ENCODE measurements at regions not wholly inside any gene's neighbourhood (a gene's known extent, or its start where the extent isn't known, plus 50 kb on each side); places are given as distances from the start of the nearest gene placed in this dataset.

DNA sequence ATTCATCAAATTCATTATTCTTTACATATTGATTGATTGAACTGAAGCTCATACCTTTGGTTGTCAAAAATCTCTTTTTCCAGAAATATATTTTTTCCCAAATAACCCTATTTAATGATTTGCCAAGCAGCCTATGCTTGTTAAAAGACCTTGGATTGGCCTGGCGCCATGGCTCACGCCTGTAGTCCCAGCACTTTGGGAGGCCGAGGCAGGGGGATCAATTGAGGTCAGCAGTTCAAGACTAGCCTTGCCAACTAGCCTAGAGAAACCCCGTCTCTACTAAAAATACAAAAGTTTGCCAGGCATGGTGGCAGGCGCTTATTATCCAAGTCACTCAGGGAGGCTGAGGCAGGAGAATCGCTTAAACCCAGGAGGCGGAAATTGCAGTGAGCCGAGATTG, 165.1 kb upstream of the MGAT4C start:
- H3K36me3 Mint-ChIP-seq (ENCODE audit: low read depth): no peaks in the 10 kb centered on the region
- ChIA-PET CTCF (no interaction called here), POLR2A (no interaction called here)
- H3K27me3 Mint-ChIP-seq: no peaks in the 10 kb centered on the region
- H3K4me1 Mint-ChIP-seq: no peaks in the 10 kb centered on the region
- TF ChIP-seq, protein P1, sequence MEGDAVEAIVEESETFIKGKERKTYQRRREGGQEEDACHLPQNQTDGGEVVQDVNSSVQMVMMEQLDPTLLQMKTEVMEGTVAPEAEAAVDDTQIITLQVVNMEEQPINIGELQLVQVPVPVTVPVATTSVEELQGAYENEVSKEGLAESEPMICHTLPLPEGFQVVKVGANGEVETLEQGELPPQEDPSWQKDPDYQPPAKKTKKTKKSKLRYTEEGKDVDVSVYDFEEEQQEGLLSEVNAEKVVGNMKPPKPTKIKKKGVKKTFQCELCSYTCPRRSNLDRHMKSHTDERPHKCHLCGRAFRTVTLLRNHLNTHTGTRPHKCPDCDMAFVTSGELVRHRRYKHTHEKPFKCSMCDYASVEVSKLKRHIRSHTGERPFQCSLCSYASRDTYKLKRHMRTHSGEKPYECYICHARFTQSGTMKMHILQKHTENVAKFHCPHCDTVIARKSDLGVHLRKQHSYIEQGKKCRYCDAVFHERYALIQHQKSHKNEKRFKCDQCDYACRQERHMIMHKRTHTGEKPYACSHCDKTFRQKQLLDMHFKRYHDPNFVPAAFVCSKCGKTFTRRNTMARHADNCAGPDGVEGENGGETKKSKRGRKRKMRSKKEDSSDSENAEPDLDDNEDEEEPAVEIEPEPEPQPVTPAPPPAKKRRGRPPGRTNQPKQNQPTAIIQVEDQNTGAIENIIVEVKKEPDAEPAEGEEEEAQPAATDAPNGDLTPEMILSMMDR (IDR thresholded peaks at IDR 0.05): no peak
- ATAC-seq (ENCODE audit: low read depth) (no peak), DNase-seq (no peak)
- H3K9me3 Mint-ChIP-seq: peaks cover 2% of the 10 kb centered on the region
- H3K4me3 Mint-ChIP-seq: no peak overlapping the region
- H3K27ac Mint-ChIP-seq: no peak overlapping the region
- intact Hi-C loops (cut with micrococcal nuclease): no loop called here

DNA sequence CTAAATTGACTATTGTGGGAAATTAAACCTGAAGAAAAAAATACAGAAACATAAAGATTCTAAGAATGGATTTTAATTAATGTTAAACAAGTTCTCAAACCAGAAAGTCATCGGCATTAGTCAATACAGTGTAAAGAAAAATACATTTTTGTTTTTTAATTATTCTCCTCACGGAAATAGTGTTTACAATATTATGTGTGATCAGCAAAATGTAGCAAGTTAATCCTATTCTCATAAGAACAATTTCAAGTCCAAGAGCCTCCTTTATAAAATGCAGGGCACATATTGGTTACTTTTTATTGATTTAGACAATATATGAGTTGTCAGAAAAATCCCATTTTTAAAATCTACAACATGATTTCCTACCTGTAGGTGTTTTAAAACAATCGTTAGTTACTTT, 158.0 kb upstream of the MGAT4C start:
- ChIA-PET CTCF (no interaction called here), POLR2A (no interaction called here)
- Mint-ChIP-seq H3K4me3 (no peak overlapping the region), H3K27me3 (no peaks in the 10 kb centered on the region), H3K36me3 (ENCODE audit: low read depth) (no peaks in the 10 kb centered on the region), H3K27ac (no peak overlapping the region), H3K4me1 (no peaks in the 10 kb centered on the region), H3K9me3 (peaks cover 17% of the 10 kb centered on the region)
- intact Hi-C loops (cut with micrococcal nuclease): no loop called here
- ATAC-seq (ENCODE audit: low read depth): no peak
- DNase-seq: no peak
- TF ChIP-seq, protein P1 (IDR thresholded peaks at IDR 0.05): no peak

DNA sequence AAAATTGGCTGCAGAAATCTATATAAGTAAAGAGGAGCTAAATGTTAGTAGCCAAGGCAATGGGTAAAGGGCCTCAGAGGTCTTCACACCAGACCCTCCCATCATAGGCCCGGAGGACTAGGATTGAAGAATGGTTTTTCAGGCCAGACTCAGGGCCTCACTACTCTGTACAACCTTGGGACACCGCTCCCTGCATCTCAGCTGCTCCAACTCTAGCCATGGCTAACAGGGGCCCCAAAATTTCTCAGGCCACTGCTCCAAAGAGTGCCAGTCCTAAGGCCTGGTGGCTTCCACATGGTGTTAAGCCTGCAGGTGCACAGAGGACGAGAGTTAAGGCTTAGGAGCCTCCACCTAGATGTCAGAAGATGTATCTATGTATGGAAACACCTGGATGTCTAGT, 155.5 kb upstream of the MGAT4C start:
- H3K4me3 Mint-ChIP-seq: no peak overlapping the region
- H3K27ac Mint-ChIP-seq: no peak overlapping the region
- H3K9me3 Mint-ChIP-seq: peaks cover 18% of the 10 kb centered on the region
- no peaks in the 10 kb centered on the region for H3K27me3 Mint-ChIP-seq
- intact Hi-C loops (cut with micrococcal nuclease): no loop called here
- H3K4me1 Mint-ChIP-seq: no peaks in the 10 kb centered on the region
- ChIA-PET POLR2A (no interaction called here), CTCF (no interaction called here)
- no peaks in the 10 kb centered on the region for H3K36me3 Mint-ChIP-seq (ENCODE audit: low read depth)
- ATAC-seq (ENCODE audit: low read depth) (no peak), DNase-seq (no peak)
- TF ChIP-seq, protein P1 (IDR thresholded peaks at IDR 0.05): no peak

DNA sequence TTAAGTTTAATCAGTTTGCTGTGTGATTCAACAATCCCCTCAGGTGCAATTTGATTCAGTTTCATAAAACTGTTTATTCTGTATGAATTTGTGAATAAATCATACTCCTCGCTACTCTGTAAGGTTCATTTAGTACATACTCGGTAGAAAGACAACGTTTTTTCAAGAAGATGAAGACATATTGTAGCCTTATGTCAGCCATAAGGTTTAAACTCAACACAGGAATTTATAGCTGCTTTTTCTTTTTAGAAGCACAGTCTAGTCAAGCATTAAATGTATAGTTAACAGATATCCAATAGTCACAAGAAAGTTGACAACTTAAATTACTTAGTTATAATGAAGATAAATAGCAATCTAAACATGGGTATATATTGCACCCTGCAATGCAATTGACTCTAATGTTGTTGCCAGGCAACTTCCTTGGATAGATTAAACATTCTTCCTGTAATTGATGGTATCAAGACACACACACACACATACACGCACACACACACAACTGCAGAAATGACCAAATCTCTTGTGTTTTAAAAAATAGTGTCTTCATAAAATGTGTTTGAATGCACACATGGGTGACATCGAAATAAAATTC, 151.5 kb upstream of the MGAT4C start:
- Mint-ChIP-seq H3K9me3 (peaks cover 18% of the 10 kb centered on the region), H3K36me3 (ENCODE audit: low read depth) (no peaks in the 10 kb centered on the region), H3K4me1 (no peaks in the 10 kb centered on the region), H3K27me3 (no peaks in the 10 kb centered on the region), H3K4me3 (no peak overlapping the region), H3K27ac (no peak overlapping the region)
- no peak for DNase-seq
- ATAC-seq (ENCODE audit: low read depth): no peak
- TF ChIP-seq, protein P1 (IDR thresholded peaks at IDR 0.05): no peak
- intact Hi-C loops (cut with micrococcal nuclease): no loop called here
- CTCF ChIA-PET: no interaction called here
- POLR2A ChIA-PET: no interaction called here

DNA sequence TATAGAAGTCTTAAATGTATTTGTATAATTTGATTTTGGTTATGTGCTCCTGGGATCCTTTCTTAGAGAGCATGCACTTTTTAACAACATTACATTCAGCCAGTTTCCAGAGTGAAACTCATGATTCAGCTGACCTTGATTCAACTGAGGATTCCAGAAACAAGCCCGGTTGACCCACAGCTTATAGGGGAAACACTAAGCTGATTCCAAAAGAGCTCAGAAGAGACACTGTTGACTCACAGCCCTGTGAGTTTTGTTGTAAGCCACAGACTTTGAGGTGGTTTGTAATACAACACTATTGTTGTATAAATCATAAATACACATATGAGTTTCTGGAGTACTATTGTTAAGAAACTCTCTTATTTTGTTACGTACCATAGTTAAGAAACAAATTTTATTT, 133.8 kb upstream of the MGAT4C start:
- Mint-ChIP-seq H3K27ac (no peak overlapping the region), H3K36me3 (ENCODE audit: low read depth) (no peaks in the 10 kb centered on the region), H3K4me1 (no peaks in the 10 kb centered on the region), H3K4me3 (no peak overlapping the region), H3K9me3 (peaks cover 4% of the 10 kb centered on the region), H3K27me3 (no peaks in the 10 kb centered on the region)
- TF ChIP-seq, protein P1 (IDR thresholded peaks at IDR 0.05): no peak
- POLR2A ChIA-PET: no interaction called here
- ATAC-seq (ENCODE audit: low read depth): no peak
- intact Hi-C loops (cut with micrococcal nuclease): no loop called here
- CTCF ChIA-PET: no interaction called here
- DNase-seq: no peak
